ENCODE measurements at regions not wholly inside any gene's neighbourhood (a gene's known extent, or its start where the extent isn't known, plus 50 kb on each side); places are given as distances from the start of the nearest gene placed in this dataset.

GRCh38 chr5:60445921-60446320, 254.0 kb downstream of the DEPDC1B start:
- CTCF ChIA-PET, result no interaction called here
- Histone ChIP-seq H3K9ac (ENCODE audit: low read depth, low read length) (no peak overlapping the region), H3K27ac (ENCODE audit: insufficient read depth, low read length) (no peak overlapping the region), H3K27me3 (ENCODE audit: control insufficient read depth, insufficient read depth, low read length) (no peaks in the 10 kb centered on the region), H3K79me1 (ENCODE audit: low read depth in 1 of 2, low read length in 2 of 2) (no peaks in the 10 kb centered on the region), H4K20me1 (ENCODE audit: insufficient read depth, low read length) (no peaks in the 10 kb centered on the region), H2BK5ac (ENCODE audit: low read depth, low read length, poor library complexity, severe bottlenecking) (no peak overlapping the region), H4K8ac (ENCODE audit: low read depth in 2 of 2, low read length in 2 of 2) (no peak overlapping the region), H4K91ac (ENCODE audit: insufficient read depth, low read depth, low read length) (no peak overlapping the region), H3K9me1 (ENCODE audit: insufficient read depth, low read length) (no peaks in the 10 kb centered on the region), H3K4me1 (ENCODE audit: control insufficient read depth, insufficient read depth, low read length) (no peaks in the 10 kb centered on the region), H2BK20ac (ENCODE audit: low read depth, low read length) (no peak overlapping the region), H2AK5ac (ENCODE audit: low read depth, low read length) (no peak overlapping the region), H3K4me3 (ENCODE audit: insufficient read depth, low read depth, low read length) (no peak overlapping the region), H2BK15ac (ENCODE audit: low read depth, low read length) (no peak overlapping the region), H2AK9ac (replicated peaks; ENCODE audit: low read depth, low read length, poor library complexity) (no peak overlapping the region), H3K9me3 (ENCODE audit: control insufficient read depth, insufficient read depth, low read length) (no peaks in the 10 kb centered on the region), H2BK120ac (ENCODE audit: low read depth, low read length) (no peak overlapping the region), H3K14ac (replicated peaks; ENCODE audit: low read depth, low read length) (no peak overlapping the region), H4K5ac (ENCODE audit: low read depth, low read length) (no peak overlapping the region), H3K4ac (ENCODE audit: low read depth, low read length) (no peak overlapping the region), H3K23ac (ENCODE audit: low read depth, low read length) (no peak overlapping the region), H2AFZ (replicated peaks; ENCODE audit: low read length, poor library complexity) (no peak overlapping the region), H3K4me2 (ENCODE audit: low read depth, low read length) (no peak overlapping the region), H3K56ac (ENCODE audit: extremely low read depth, insufficient read depth, low read length) (no peak overlapping the region), H3K36me3 (ENCODE audit: control insufficient read depth, insufficient read depth, low read length) (no peaks in the 10 kb centered on the region), H3K18ac (ENCODE audit: low read depth, low read length) (no peak overlapping the region)
- ATAC-seq (ENCODE audit: low read depth) (no peak), DNase-seq (no peak)
- no peak for TF ChIP-seq RCOR1 (IDR thresholded peaks at IDR 0.05; ENCODE audit: insufficient replicate concordance, low read length)
- TF ChIP-seq ELK1 (IDR thresholded peaks at IDR 0.05; ENCODE audit: borderline replicate concordance, low read depth, low read length), result no peak
- no peak for TF ChIP-seq CTCF (conservative IDR thresholded peaks at IDR 0.05; ENCODE audit: low read depth, low read length)
- TF ChIP-seq BHLHE40 (IDR thresholded peaks at IDR 0.05; ENCODE audit: low read depth, low read length), result no peak
- TF ChIP-seq RAD21 (IDR thresholded peaks at IDR 0.05; ENCODE audit: low read length), result no peak
- no peak for TF ChIP-seq FOS (IDR thresholded peaks at IDR 0.05; ENCODE audit: low read depth, low read length)
- TF ChIP-seq CEBPB (IDR thresholded peaks at IDR 0.05; ENCODE audit: low read depth, low read length), result no peak
- TF ChIP-seq NFE2L2 (IDR thresholded peaks at IDR 0.05; ENCODE audit: low read depth, low read length), result no peak
- no peak for TF ChIP-seq MAZ (IDR thresholded peaks at IDR 0.05; ENCODE audit: borderline replicate concordance, low read depth, low read length)
- no peak for TF ChIP-seq CHD1 (IDR thresholded peaks at IDR 0.05; ENCODE audit: low read depth, low read length)
- no peak for TF ChIP-seq MAFK (IDR thresholded peaks at IDR 0.05; ENCODE audit: low read depth, low read length)
- no CpG with 5 or more reads among the region's 1 CpG for WGBS, 2 experiments (ENCODE audit: extremely low coverage in 2 of 2, insufficient read length in 1 of 2)
- POLR2A ChIA-PET (ENCODE audit: unreplicated experiment), result no interaction called here
- BruUV-seq (replicated peaks), result no TSS peak
- in situ Hi-C loops (cut with MboI; ENCODE audit: low sequenced_read_pairs), result no loop called here
- intact Hi-C loops (cut with micrococcal nuclease), result no loop called here
- dilution Hi-C loops (cut with HindIII; ENCODE audit: low sequenced_read_pairs, unreplicated experiment), result no loop called here
